Small intestine (tissue), 7 donors: ENCODE measurements at regions not wholly inside any gene's neighbourhood (a gene's known extent, or its start where the extent isn't known, plus 50 kb on each side); places are given as distances from the start of the nearest gene placed in this dataset.
"Not testable (repeated sequence)": the region's sequence is repeated elsewhere in the genome, so short reads cannot be mapped to it uniquely, and the experiment has no call there.

Experiments
- DNase-seq, 2 donors: peaks; one replicate each; pipeline versions ENCODE4 v3.0.0 to v3.0.0-alpha.2; 2013
- FAIRE-seq: peaks from 2 replicates; lab custom pipeline; 2012; peaks lifted over from hg19 to GRCh38; lab: Jason Lieb, UNC
- H3K27ac ChIP-seq, 3 donors: one replicate each; pipeline ENCODE4 v1.5.1; 2013; ENCODE audit warnings: low read length in 2 of 3, mild to moderate bottlenecking in 2 of 3, control low read depth in 1 of 3, inconsistent platforms in 1 of 3, low read depth in 1 of 3, moderate library complexity in 1 of 3
- H3K27me3 ChIP-seq, 3 donors: one replicate each; pipeline ENCODE4 v1.6.1; 2013; ENCODE audit warnings: low read length in 3 of 3, inconsistent platforms in 1 of 3; ENCODE audit not compliant: control insufficient read depth in 3 of 3, insufficient read depth in 3 of 3
- H3K36me3 ChIP-seq, 3 donors: one replicate each; pipeline ENCODE4 v1.6.1; 2013; ENCODE audit warnings: low read length in 3 of 3, inconsistent platforms in 1 of 3, low read depth in 1 of 3, mild to moderate bottlenecking in 1 of 3, moderate library complexity in 1 of 3; ENCODE audit not compliant: control insufficient read depth in 3 of 3, insufficient read depth in 2 of 3
- H3K4me1 ChIP-seq, 3 donors: one replicate each; pipeline ENCODE4 v1.6.1; 2013; ENCODE audit warnings: low read length in 2 of 3, inconsistent platforms in 1 of 3, low read depth in 1 of 3, mild to moderate bottlenecking in 1 of 3, moderate library complexity in 1 of 3; ENCODE audit not compliant: control insufficient read depth in 3 of 3, insufficient read depth in 2 of 3
- H3K4me3 ChIP-seq, 3 donors: one replicate each; pipeline ENCODE4 v1.5.1; 2013; ENCODE audit warnings: low read length in 3 of 3, control low read depth in 1 of 3, inconsistent platforms in 1 of 3, low read depth in 1 of 3, mild to moderate bottlenecking in 1 of 3, moderate library complexity in 1 of 3
- H3K9me3 ChIP-seq, 2 donors: one replicate each; pipeline ENCODE4 v1.6.1; 2013; ENCODE audit warnings: low read depth in 1 of 2, low read length in 1 of 2; ENCODE audit not compliant: control insufficient read depth in 2 of 2, insufficient read depth in 1 of 2
- WGBS, 3 donors: extraction: QIAGEN DNeasy Blood & Tissue Kit; methylation state at CpG; one replicate each; pipeline ENCODE4 v1.1.7; 2013; 5-methylcytosine and 5-hydroxymethylcytosine counted together
- donor health status: healthy with polysubstance abuse.
- donor health status: control.
- donor health status: control.
- donor health status: Bipolar disorder and iron deficiency.
- donor health status: healthy.

GRCh38 chr20:26373066-26373465, 676.4 kb upstream of the ZNF337 start:
- H3K9me3 ChIP-seq, H3K4me1 ChIP-seq, H3K4me3 ChIP-seq, DNase-seq, H3K27me3 ChIP-seq, FAIRE-seq, H3K27ac ChIP-seq, H3K36me3 ChIP-seq: not testable (repeated sequence)
- 81 to 85% (median 82%) methylated on average over 3 of the region's 3 CpGs for WGBS, 3 donors

GRCh38 chr20:26354511-26354910, 657.9 kb upstream of the ZNF337 start:
- FAIRE-seq = no peak

GRCh38 chr20:26347396-26347795, 650.7 kb upstream of the ZNF337 start:
- no peak for FAIRE-seq
- H3K36me3 ChIP-seq = no peaks in the 10 kb centered on the region
- H3K27ac ChIP-seq = no peak overlapping the region
- no peaks in the 10 kb centered on the region for H3K27me3 ChIP-seq
- WGBS, 3 donors = 88 to 94% (median 90%) methylated on average over 4 of the region's 4 CpGs
- H3K4me3 ChIP-seq = no peak overlapping the region
- no peaks in the 10 kb centered on the region for H3K9me3 ChIP-seq
- no peaks in the 10 kb centered on the region for H3K4me1 ChIP-seq
- no peak for DNase-seq

More at GRCh38 chr20:26354511-26354910, 657.9 kb upstream of the ZNF337 start:
- DNase-seq = no peak
- H3K27ac ChIP-seq = no peak overlapping the region
- no peaks in the 10 kb centered on the region for H3K36me3 ChIP-seq
- H3K9me3 ChIP-seq = no peaks in the 10 kb centered on the region
- H3K27me3 ChIP-seq = no peaks in the 10 kb centered on the region
- no peak overlapping the region for H3K4me3 ChIP-seq
- no peaks in the 10 kb centered on the region for H3K4me1 ChIP-seq
- 49 to 72% (median 66%) methylated on average over 2 of the region's 2 CpGs for WGBS, 3 donors

GRCh38 chr20:26340460-26341065, 643.9 kb upstream of the ZNF337 start:
- H3K9me3 ChIP-seq, H3K27me3 ChIP-seq, DNase-seq, H3K4me1 ChIP-seq, H3K27ac ChIP-seq, H3K36me3 ChIP-seq, FAIRE-seq, H3K4me3 ChIP-seq: not testable (repeated sequence)
- 92 to 96% (median 94%) methylated on average over 6 of the region's 6 CpGs for WGBS, 3 donors

- Histone ChIP-seq H3K27ac (no peak overlapping the region), H3K9me3 (no peaks in the 10 kb centered on the region), H3K4me3 (no peak overlapping the region), H3K4me1 (no peaks in the 10 kb centered on the region), H3K36me3 (no peaks in the 10 kb centered on the region), H3K27me3 (no peaks in the 10 kb centered on the region)
- WGBS, 3 donors = 78 to 87% (median 81%) methylated on average over 5 of the region's 5 CpGs
- DNase-seq = no peak
- no peak for FAIRE-seq
These were observed 627.5 kb upstream of the ZNF337 start for GRCh38 chr20:26324177-26324576.

GRCh38 chr20:26315054-26315453, 618.4 kb upstream of the ZNF337 start:
- H3K27ac ChIP-seq = no peak overlapping the region
- 85 to 86% (median 86%) methylated on average over 6 of the region's 6 CpGs for WGBS, 3 donors
- H3K9me3 ChIP-seq = no peaks in the 10 kb centered on the region
- H3K4me3 ChIP-seq = no peak overlapping the region
- H3K4me1 ChIP-seq = no peaks in the 10 kb centered on the region
- H3K27me3 ChIP-seq = no peaks in the 10 kb centered on the region
- H3K36me3 ChIP-seq = no peaks in the 10 kb centered on the region
- no peak for FAIRE-seq
- no peak for DNase-seq

GRCh38 chr20:26309720-26310119, 613.1 kb upstream of the ZNF337 start:
- not testable (repeated sequence) for H3K36me3 ChIP-seq, H3K27ac ChIP-seq, H3K27me3 ChIP-seq, H3K4me3 ChIP-seq, DNase-seq, H3K4me1 ChIP-seq, FAIRE-seq, H3K9me3 ChIP-seq
- WGBS, 3 donors = 85 to 92% (median 90%) methylated on average over 3 of the region's 3 CpGs

- no peak overlapping the region for H3K4me3 ChIP-seq
- H3K36me3 ChIP-seq = no peaks in the 10 kb centered on the region
- H3K27ac ChIP-seq = no peak overlapping the region
- H3K27me3 ChIP-seq = no peaks in the 10 kb centered on the region
- no peaks in the 10 kb centered on the region for H3K9me3 ChIP-seq
- FAIRE-seq (no peak), DNase-seq (no peak)
- 73 to 83% (median 75%) methylated on average over 2 of the region's 2 CpGs for WGBS, 3 donors
- no peaks in the 10 kb centered on the region for H3K4me1 ChIP-seq
These were observed 612.3 kb upstream of the ZNF337 start for GRCh38 chr20:26308961-26309360.

GRCh38 chr20:26295006-26295405, 598.4 kb upstream of the ZNF337 start:
- no peak overlapping the region for H3K4me3 ChIP-seq
- no peak overlapping the region for H3K27ac ChIP-seq
- 95 to 97% (median 97%) methylated on average over 5 of the region's 5 CpGs for WGBS, 3 donors
- DNase-seq (no peak), FAIRE-seq (no peak)
- H3K4me1 ChIP-seq = no peaks in the 10 kb centered on the region
- H3K36me3 ChIP-seq = no peaks in the 10 kb centered on the region
- H3K9me3 ChIP-seq = no peaks in the 10 kb centered on the region
- H3K27me3 ChIP-seq = no peaks in the 10 kb centered on the region
